WI38 (cell line): ENCODE measurements at regions not wholly inside any gene's neighbourhood (a gene's known extent, or its start where the extent isn't known, plus 50 kb on each side); places are given as distances from the start of the nearest gene placed in this dataset.

ENCODE experiments used
- H3K4me3 ChIP-seq: 2 replicates; pipeline ENCODE4 v1.5.1; 2011; ENCODE audit warnings: low read depth, mild to moderate bottlenecking, control low read depth, low read length
- CTCF ChIP-seq: IDR thresholded peaks from 2 replicates; pipeline ENCODE4 v1.5.1; 2012; ENCODE audit warnings: low read depth, mild to moderate bottlenecking, control low read depth, low read length

- H3K4me3 ChIP-seq = no peak overlapping the region
- TF ChIP-seq CTCF = no peak
Observed at GRCh38 chr12:127373559-127373958, 893.4 kb upstream of the TMEM132C start.

- TF ChIP-seq CTCF = no peak
- no peak overlapping the region for H3K4me3 ChIP-seq
Observed at GRCh38 chr12:127374447-127374846, 892.5 kb upstream of the TMEM132C start.

DNA sequence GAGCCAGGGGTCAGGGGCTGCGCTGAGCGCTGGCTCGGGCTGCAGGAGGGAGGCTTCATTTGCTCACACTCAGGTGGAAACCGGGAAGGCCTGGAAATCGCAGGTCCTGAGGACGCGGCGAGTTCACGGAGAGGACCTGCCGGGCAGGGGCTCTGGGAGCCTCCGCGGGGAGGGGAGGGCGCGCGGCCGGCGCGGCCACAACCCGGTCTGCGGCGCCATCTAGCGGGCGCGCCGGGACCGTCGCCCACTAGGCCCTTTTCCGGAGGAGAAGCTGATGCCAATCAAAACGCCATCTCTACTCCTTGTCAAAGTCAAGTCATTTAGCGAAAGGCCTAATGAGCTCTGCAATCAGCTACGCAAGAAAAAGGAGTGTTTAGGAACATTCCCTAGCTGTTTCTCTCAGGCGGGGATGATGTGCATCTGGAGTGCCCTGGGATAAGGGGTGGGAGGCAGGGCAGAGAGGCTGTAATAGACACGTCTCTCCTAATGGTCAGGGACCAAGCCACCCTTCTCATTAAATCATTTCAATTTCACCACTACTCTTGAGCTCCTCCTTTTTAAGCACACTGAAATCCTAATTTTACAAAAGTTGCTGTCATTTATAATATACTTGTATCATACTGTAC lies 885.8 kb upstream of the TMEM132C start:
- peak overlapping the region; percentile 57 for H3K4me3 ChIP-seq
- TF ChIP-seq CTCF = peak; percentile 95

DNA sequence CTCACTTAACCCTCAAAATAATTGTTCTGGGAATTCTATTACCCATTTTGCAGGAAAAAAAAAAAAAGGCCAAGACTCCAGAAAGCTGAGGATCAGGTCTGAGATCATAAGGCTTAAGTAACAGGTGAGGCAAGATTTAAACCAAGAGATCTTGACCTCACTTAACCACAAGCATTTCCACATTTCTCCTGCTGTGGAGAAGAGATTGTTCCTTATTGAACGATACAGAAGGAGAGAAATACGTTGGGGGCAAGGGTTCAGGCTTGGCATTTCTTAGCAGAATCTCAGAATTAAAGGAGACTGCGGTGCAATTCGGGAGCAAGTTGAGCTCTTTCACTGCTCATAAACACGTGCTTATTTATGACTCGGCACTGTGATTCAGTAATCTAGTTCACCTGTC lies 885.3 kb upstream of the TMEM132C start:
- H3K4me3 ChIP-seq = no peak overlapping the region
- no peak for TF ChIP-seq CTCF

DNA sequence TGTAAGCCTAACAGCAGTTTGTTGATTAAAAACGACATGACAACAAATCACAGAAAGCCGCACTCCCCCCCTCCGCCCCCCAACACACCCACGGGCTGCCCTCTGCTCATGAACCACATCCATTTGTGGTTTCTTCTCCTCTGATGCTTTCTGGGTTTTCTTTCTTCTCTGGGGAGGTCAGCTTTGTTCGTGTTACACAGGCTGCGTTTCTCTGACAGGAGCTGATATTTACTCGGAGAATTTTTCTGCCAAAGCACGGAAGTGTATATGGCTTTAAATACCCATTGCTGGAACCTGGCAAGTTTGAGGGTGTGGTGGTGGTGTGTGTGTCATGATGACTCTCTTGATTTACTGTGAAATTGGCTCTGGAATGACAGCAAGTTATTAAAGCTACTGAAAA lies 883.7 kb upstream of the TMEM132C start:
- no peak for TF ChIP-seq CTCF
- H3K4me3 ChIP-seq = no peak overlapping the region

DNA sequence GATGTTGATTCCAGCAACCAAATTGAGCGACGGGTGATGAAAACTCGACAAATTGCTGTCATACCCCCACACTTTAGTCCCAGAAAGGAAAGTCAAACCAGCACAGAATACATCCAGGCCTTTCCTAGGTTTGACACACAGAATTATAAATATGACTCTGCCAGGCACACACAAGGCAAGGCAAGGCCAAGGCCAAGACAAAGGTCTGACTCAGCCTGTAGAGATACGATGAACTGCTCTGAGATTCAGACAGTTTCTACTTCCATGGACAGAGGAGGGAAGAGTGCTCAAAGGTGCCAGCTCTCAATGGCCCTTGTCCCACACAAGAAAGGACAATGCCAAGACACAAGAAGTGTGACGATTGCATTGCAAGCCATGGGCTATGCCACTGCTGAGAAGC lies 880.2 kb upstream of the TMEM132C start:
- no peak for TF ChIP-seq CTCF
- no peak overlapping the region for H3K4me3 ChIP-seq

- no peak overlapping the region for H3K4me3 ChIP-seq
- TF ChIP-seq CTCF = no peak
Observed at GRCh38 chr12:127388985-127389384, 878.0 kb upstream of the TMEM132C start.
